B cell (primary cell): ENCODE measurements at regions not wholly inside any gene's neighbourhood (a gene's known extent, or its start where the extent isn't known, plus 50 kb on each side); places are given as distances from the start of the nearest gene placed in this dataset.

Experiments
- ATAC-seq: fragments of 200-7000 bp; cut with Tn5 transposase; one replicate; pipeline ENCODE4 v1.10.0; 2021; ENCODE audit warnings: low read depth, mild to moderate bottlenecking, moderate number of reproducible peaks, moderate library complexity
- CTCF ChIA-PET: fragments of 350-600 bp; sonication (Branson Sonifier 250); formaldehyde crosslinking; loops from one replicate; lab custom pipeline; 2021; ENCODE audit warnings: antibody characterized with exemption, inconsistent platforms; lab: Charles Lee
- POLR2A ChIA-PET: fragments of 350-600 bp; sonication (Branson Sonifier 250); formaldehyde crosslinking; loops from one replicate; lab custom pipeline; 2021; ENCODE audit warnings: antibody characterized with exemption; lab: Charles Lee
- DNase-seq: peaks from one replicate; pipeline ENCODE4 v3.0.0; 2013
- H2AFZ ChIP-seq: 2 replicates; pipeline ENCODE4 v1.6.1; 2012; ENCODE audit warnings: mild to moderate bottlenecking, low read depth, low read length; ENCODE audit not compliant: insufficient read depth, poor library complexity, severe bottlenecking
- H3K27ac ChIP-seq, 2 donors: 1 replicate in 1 of 2; 2 replicates in 1 of 2; pipeline ENCODE4 v1.5.1; 2012 to 2013; ENCODE audit warnings: low read length in 2 of 2, mild to moderate bottlenecking in 2 of 2, moderate library complexity in 1 of 2
- H3K27me3 ChIP-seq, 4 experiments: fragments of 200-600 bp in 1 of 4; sonication (generic) in 1 of 4; replicated peaks in 1 of 4; 1 replicate in 2 of 4; 2 replicates in 2 of 4; pipeline versions ENCODE4 v1.6.1 to v1.7.0; 2013 to 2016; ENCODE audit warnings: low read length in 3 of 4, mild to moderate bottlenecking in 2 of 4, mixed read lengths in 1 of 4, moderate library complexity in 1 of 4; ENCODE audit not compliant: insufficient read depth in 4 of 4, control insufficient read depth in 3 of 4; ENCODE audit errors: control extremely low read depth in 1 of 4
- H3K36me3 ChIP-seq, 2 experiments: replicated peaks in 1 of 2; 1 replicate in 1 of 2; 2 replicates in 1 of 2; pipeline versions ENCODE4 v1.6.1 to v1.7.1; 2013; ENCODE audit warnings: low read length in 1 of 2; ENCODE audit not compliant: insufficient read depth in 2 of 2, control insufficient read depth in 1 of 2; ENCODE audit errors: control extremely low read depth in 1 of 2, extremely low read depth in 1 of 2
- H3K4me1 ChIP-seq, 2 donors: fragments of 200-600 bp in 1 of 2; sonication (generic) in 1 of 2; 1 replicate in 1 of 2; 2 replicates in 1 of 2; pipeline versions ENCODE4 v1.5.1 to v1.6.1; 2013 to 2017; ENCODE audit warnings: low read length in 2 of 2; ENCODE audit not compliant: control insufficient read depth in 2 of 2, insufficient read depth in 2 of 2
- H3K4me2 ChIP-seq: replicated peaks from 2 replicates; pipeline ENCODE3; 2012; ENCODE audit warnings: mild to moderate bottlenecking, low read depth, low read length; ENCODE audit not compliant: poor library complexity, severe bottlenecking
- H3K4me3 ChIP-seq, 5 experiments: fragments of 200-600 bp in 1 of 5; sonication (generic) in 1 of 5; 1 replicate in 3 of 5; 2 replicates in 2 of 5; pipeline versions ENCODE4 v1.5.1 to v1.7.0; 2011 to 2016; ENCODE audit warnings: low read length in 4 of 5, mild to moderate bottlenecking in 4 of 5, low read depth in 2 of 5, control low read depth in 1 of 5, moderate library complexity in 1 of 5; ENCODE audit not compliant: insufficient read depth in 1 of 5; ENCODE audit errors: control extremely low read depth in 1 of 5, extremely low read depth in 1 of 5
- H3K79me2 ChIP-seq: fragments of 200-600 bp; sonication (generic); one replicate; pipeline ENCODE4 v1.6.0; 2016; ENCODE audit warnings: low read length; ENCODE audit not compliant: control insufficient read depth, insufficient read depth
- H3K9ac ChIP-seq: fragments of 200-600 bp; sonication (generic); 2 replicates; pipeline ENCODE4 v1.6.1; 2017; ENCODE audit warnings: mild to moderate bottlenecking, low read length, moderate library complexity
- H3K9me3 ChIP-seq, 3 donors: one replicate each; pipeline versions ENCODE4 v1.6.1 to v1.7.1; 2013; ENCODE audit warnings: low read length in 2 of 3; ENCODE audit not compliant: control insufficient read depth in 2 of 3, insufficient read depth in 1 of 3; ENCODE audit errors: control extremely low read depth in 1 of 3
- H4K20me1 ChIP-seq: 2 replicates; pipeline ENCODE4 v1.6.0; 2012; ENCODE audit warnings: mild to moderate bottlenecking, low read length; ENCODE audit not compliant: insufficient read depth, control insufficient read depth, poor library complexity, severe bottlenecking
- H3K27ac Mint-ChIP-seq: one replicate; pipeline ENCODE4 v1.8.0; 2021; ENCODE audit warnings: mixed read lengths
- H3K27me3 Mint-ChIP-seq: one replicate; pipeline ENCODE4 v1.8.0; 2021; ENCODE audit warnings: mixed read lengths
- H3K4me1 Mint-ChIP-seq: one replicate; pipeline ENCODE4 v1.8.0; 2021; ENCODE audit warnings: mixed read lengths
- H3K4me3 Mint-ChIP-seq: one replicate; pipeline ENCODE4 v1.8.0; 2021; ENCODE audit warnings: mixed read lengths
- H3K9me3 Mint-ChIP-seq: one replicate; pipeline ENCODE4 v1.8.0; 2022; ENCODE audit warnings: mixed read lengths; ENCODE audit not compliant: insufficient read depth
- CTCF ChIP-seq: fragments of 200-600 bp; IDR thresholded peaks from one replicate; pipeline ENCODE4 v1.8.0; 2022; ENCODE audit warnings: antibody characterized with exemption, mild to moderate bottlenecking
- EZH2 ChIP-seq: IDR thresholded peaks from 2 replicates; pipeline ENCODE4 v1.6.1; 2012; ENCODE audit warnings: borderline replicate concordance, low read depth, mild to moderate bottlenecking, moderate library complexity, low read length; ENCODE audit not compliant: insufficient read depth, poor library complexity, severe bottlenecking
- WGBS: methylation state at CpG from one replicate; pipeline ENCODE4 v1.1.5; 2013; ENCODE audit warnings: missing lambda C conversion rate; ENCODE audit not compliant: insufficient coverage; 5-methylcytosine and 5-hydroxymethylcytosine counted together
- intact Hi-C: fragments of 100-400 bp; cut with micrococcal nuclease; formaldehyde crosslinking; loops from one replicate; pipeline ENCODE4 v1.10.0; 2022

GRCh38 chr13:88112526-88112925 lies 441.4 kb downstream of the SLITRK5 start:
- POLR2A ChIA-PET: no interaction called here
- WGBS: no CpG with 5 or more reads among the region's 3 CpGs
- no peaks in the 10 kb centered on the region for H3K27me3 Mint-ChIP-seq

GRCh38 chr13:88115976-88116375 lies 444.8 kb downstream of the SLITRK5 start:
- Histone ChIP-seq H3K27me3 (no peaks in the 10 kb centered on the region), H4K20me1 (no peaks in the 10 kb centered on the region), H3K4me3 (no peak overlapping the region), H2AFZ (no peak overlapping the region), H3K27ac (no peak overlapping the region), H3K36me3 (no peaks in the 10 kb centered on the region), H3K9me3 (no peaks in the 10 kb centered on the region), H3K79me2 (no peaks in the 10 kb centered on the region), H3K4me1 (peaks cover 0 to 3% of the 10 kb centered on the region in 2 donors), H3K9ac (no peak overlapping the region), H3K4me2 (no peak overlapping the region)
- no CpG with 5 or more reads among the region's 2 CpGs for WGBS
- Mint-ChIP-seq H3K4me3 (no peak overlapping the region), H3K27me3 (no peaks in the 10 kb centered on the region), H3K4me1 (peaks cover 4% of the 10 kb centered on the region), H3K27ac (no peak overlapping the region), H3K9me3 (no peaks in the 10 kb centered on the region)
- no peak for TF ChIP-seq EZH2
- no peak for TF ChIP-seq CTCF
- no peak for ATAC-seq
- intact Hi-C loops: no loop called here
- ChIA-PET CTCF (no interaction called here), POLR2A (no interaction called here)
- no peak for DNase-seq

More at GRCh38 chr13:88112526-88112925, 441.4 kb downstream of the SLITRK5 start:
- CTCF ChIA-PET: no interaction called here
- ATAC-seq: no peak
- H3K27ac ChIP-seq: no peak overlapping the region
- no peak overlapping the region for H3K27ac Mint-ChIP-seq
- no peak overlapping the region for H3K9ac ChIP-seq
- H3K79me2 ChIP-seq: no peaks in the 10 kb centered on the region
- no peaks in the 10 kb centered on the region for H3K36me3 ChIP-seq
- H3K4me3 ChIP-seq: no peak overlapping the region
- intact Hi-C loops: no loop called here
- no peaks in the 10 kb centered on the region for H3K9me3 ChIP-seq
- peaks cover 0 to 3% of the 10 kb centered on the region in 2 donors for H3K4me1 ChIP-seq
- no peaks in the 10 kb centered on the region for H4K20me1 ChIP-seq
- no peaks in the 10 kb centered on the region for H3K9me3 Mint-ChIP-seq
- H2AFZ ChIP-seq: no peak overlapping the region
- H3K27me3 ChIP-seq: no peaks in the 10 kb centered on the region
- no peak overlapping the region for H3K4me2 ChIP-seq
- peaks cover 4% of the 10 kb centered on the region for H3K4me1 Mint-ChIP-seq
- no peak overlapping the region for H3K4me3 Mint-ChIP-seq
- DNase-seq: no peak
- no peak for TF ChIP-seq EZH2
- no peak for TF ChIP-seq CTCF
